RWPE2 (cell line): ENCODE measurements at regions not wholly inside any gene's neighbourhood (a gene's known extent, or its start where the extent isn't known, plus 50 kb on each side); places are given as distances from the start of the nearest gene placed in this dataset.

Experiments used
- ATAC-seq: fragments of 200-7000 bp; cut with Tn5 transposase; 3 replicates; pipeline ENCODE4 v1.9.1; 2021; ENCODE audit warnings: low read depth
- DNase-seq: peaks from one replicate; pipeline ENCODE4 v3.0.0-alpha.2; 2020; ENCODE audit warnings: low spot score
- H3K27ac ChIP-seq: fragments of 450-650 bp; 2 replicates; pipeline ENCODE4 v1.5.1; 2017; ENCODE audit warnings: mild to moderate bottlenecking; ENCODE audit not compliant: poor library complexity, severe bottlenecking
- H3K27me3 ChIP-seq: fragments of 250-450 bp; sonication (Bioruptor Pico); 2 replicates; pipeline ENCODE4 v1.5.1; 2021; ENCODE audit warnings: mild to moderate bottlenecking, moderate library complexity; ENCODE audit not compliant: insufficient read depth, poor library complexity, severe bottlenecking
- H3K36me3 ChIP-seq: fragments of 250-450 bp; sonication (Bioruptor Pico); 2 replicates; pipeline ENCODE4 v1.5.1; 2020; ENCODE audit warnings: low read depth, mild to moderate bottlenecking, moderate library complexity
- H3K4me1 ChIP-seq: fragments of 250-450 bp; sonication (Bioruptor Pico); 2 replicates; pipeline ENCODE4 v1.5.1; 2021; ENCODE audit warnings: mild to moderate bottlenecking, moderate library complexity; ENCODE audit not compliant: insufficient read depth, poor library complexity, severe bottlenecking
- H3K4me3 ChIP-seq: fragments of 250-450 bp; sonication (Bioruptor Pico); 2 replicates; pipeline ENCODE4 v1.5.1; 2021; ENCODE audit warnings: mild to moderate bottlenecking, moderate library complexity; ENCODE audit not compliant: severe bottlenecking
- H3K9me3 ChIP-seq: fragments of 250-450 bp; sonication (Bioruptor Pico); 2 replicates; pipeline ENCODE4 v1.5.1; 2021; ENCODE audit warnings: mild to moderate bottlenecking, moderate library complexity; ENCODE audit not compliant: severe bottlenecking
- TF ChIP-seq, protein P1 (sequence below): fragments of 450-650 bp; IDR thresholded peaks from one replicate; pipeline ENCODE4 v1.5.1; 2017; ENCODE audit warnings: mild to moderate bottlenecking, moderate library complexity; ENCODE audit not compliant: poor library complexity, severe bottlenecking

DNA sequence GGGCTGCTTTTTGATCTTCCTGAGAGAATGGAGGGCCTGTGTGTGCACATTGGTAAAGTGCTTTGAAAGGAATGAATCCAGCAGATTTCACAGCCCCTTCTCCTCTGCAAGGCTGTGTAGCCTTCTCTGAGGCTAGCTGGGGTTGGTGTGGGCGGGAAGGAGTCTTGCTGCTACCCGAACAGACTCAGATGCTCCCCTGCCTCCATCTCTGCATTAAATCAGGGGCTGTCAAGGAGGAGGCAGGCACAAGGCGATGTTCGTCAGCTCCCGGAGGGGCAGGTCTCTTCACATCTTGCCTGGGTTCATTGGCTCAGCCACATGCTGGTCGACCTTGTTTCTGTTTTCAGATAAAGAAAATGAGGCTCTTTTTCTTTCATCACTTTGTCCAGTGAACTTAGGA, 291.5 kb upstream of the SULF2 start:
- no peaks in the 10 kb centered on the region for H3K9me3 ChIP-seq
- ATAC-seq (no peak), DNase-seq (peak; percentile 65)
- no peaks in the 10 kb centered on the region for H3K36me3 ChIP-seq
- TF ChIP-seq, protein P1, sequence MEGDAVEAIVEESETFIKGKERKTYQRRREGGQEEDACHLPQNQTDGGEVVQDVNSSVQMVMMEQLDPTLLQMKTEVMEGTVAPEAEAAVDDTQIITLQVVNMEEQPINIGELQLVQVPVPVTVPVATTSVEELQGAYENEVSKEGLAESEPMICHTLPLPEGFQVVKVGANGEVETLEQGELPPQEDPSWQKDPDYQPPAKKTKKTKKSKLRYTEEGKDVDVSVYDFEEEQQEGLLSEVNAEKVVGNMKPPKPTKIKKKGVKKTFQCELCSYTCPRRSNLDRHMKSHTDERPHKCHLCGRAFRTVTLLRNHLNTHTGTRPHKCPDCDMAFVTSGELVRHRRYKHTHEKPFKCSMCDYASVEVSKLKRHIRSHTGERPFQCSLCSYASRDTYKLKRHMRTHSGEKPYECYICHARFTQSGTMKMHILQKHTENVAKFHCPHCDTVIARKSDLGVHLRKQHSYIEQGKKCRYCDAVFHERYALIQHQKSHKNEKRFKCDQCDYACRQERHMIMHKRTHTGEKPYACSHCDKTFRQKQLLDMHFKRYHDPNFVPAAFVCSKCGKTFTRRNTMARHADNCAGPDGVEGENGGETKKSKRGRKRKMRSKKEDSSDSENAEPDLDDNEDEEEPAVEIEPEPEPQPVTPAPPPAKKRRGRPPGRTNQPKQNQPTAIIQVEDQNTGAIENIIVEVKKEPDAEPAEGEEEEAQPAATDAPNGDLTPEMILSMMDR: no peak
- H3K27ac ChIP-seq: no peak overlapping the region
- no peaks in the 10 kb centered on the region for H3K4me1 ChIP-seq
- H3K27me3 ChIP-seq: no peaks in the 10 kb centered on the region
- H3K4me3 ChIP-seq: no peak overlapping the region

DNA sequence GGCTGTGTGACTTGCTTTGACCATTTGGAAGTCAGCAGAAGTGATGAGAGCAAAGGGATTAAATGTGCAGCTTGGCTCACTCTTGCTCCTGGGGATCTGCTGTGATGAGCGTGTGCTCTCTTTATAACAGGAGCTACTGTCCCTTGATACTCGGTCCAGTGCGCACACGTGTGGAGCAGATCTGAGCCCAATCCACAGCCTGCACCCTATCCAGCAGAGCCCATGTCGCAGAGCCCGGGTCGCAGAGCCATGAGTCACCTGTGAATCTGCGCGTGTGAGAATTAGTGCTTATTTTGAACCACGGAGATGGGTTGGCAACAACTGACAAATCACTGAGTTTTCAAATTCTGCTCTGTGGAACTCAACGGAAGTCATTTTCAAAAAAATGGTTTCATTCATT, 291.0 kb upstream of the SULF2 start:
- TF ChIP-seq, protein P1: no peak
- H3K4me3 ChIP-seq: no peak overlapping the region
- H3K4me1 ChIP-seq: no peaks in the 10 kb centered on the region
- H3K36me3 ChIP-seq: no peaks in the 10 kb centered on the region
- no peaks in the 10 kb centered on the region for H3K27me3 ChIP-seq
- DNase-seq (peak; percentile 59), ATAC-seq (peak; percentile 16; the same call in 1 of the 3 replicates)
- H3K27ac ChIP-seq: no peak overlapping the region
- no peaks in the 10 kb centered on the region for H3K9me3 ChIP-seq

DNA sequence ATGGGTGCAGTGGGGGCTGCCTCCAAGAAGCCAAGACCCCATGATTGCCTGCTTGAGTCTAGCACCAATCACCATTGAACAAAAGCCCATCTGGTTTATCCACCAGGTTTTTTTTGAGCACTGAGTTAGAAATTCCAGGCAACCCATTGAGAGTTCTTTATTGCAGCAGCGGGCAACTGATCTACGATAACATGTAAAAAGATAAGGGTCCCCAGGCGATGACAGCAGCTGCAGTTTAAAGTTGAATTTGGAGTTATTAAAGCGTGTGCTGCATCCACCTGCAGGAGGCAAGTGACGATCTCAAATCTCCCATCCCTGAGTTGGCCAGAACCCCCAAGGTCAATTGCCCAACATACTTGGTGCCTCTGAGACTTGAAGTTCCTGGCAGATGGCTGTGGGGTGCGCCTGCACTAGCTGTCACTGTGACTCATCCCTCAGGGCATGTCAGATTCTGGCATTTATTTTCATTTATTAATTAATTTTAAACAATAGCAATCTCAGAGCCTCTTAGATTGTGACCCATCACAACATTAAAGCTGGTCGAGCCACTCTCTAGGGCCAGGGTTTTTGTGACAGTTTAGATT, 290.4 kb upstream of the SULF2 start:
- Histone ChIP-seq H3K9me3 (no peaks in the 10 kb centered on the region), H3K27me3 (no peaks in the 10 kb centered on the region), H3K4me1 (no peaks in the 10 kb centered on the region), H3K36me3 (no peaks in the 10 kb centered on the region), H3K4me3 (no peak overlapping the region), H3K27ac (no peak overlapping the region)
- ATAC-seq (peak; percentile 55; the same call in 2 of the 3 replicates), DNase-seq (no peak)
- TF ChIP-seq, protein P1: no peak

DNA sequence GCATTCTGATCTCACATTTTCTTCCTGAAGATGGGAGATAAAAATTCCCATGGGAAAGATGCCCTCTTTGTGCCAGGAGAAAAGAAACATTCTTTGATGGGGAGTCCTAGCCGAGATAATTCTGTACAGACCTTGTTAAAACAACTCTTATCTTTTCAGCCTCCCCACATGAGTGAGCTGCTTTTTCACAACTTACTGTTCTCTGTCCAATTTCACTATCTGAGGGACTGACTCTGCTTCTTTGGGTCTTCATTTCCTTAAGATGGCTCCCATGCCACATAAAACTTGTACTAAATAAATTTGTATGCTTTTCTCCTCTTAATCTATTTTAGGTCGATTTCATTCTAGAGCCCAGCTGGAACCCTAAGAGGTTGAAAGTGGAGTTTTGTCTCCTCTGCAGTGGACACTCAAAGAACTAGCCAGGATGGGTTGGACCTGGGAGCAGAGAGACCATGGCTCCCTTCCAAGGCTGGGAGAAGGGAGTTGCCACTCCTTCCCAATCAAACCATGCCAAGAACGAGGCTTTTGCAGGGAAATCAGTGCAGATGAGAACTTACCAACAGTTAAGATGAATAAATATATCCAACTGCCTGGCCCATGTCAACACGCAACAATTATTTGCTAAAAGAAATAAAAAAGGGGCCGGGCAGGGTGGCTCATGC, 285.8 kb upstream of the SULF2 start:
- TF ChIP-seq, protein P1: no peak
- no peak overlapping the region for H3K27ac ChIP-seq

GRCh38 chr20:48069596-48069995, 284.3 kb upstream of the SULF2 start:
- Histone ChIP-seq H3K4me1 (peaks cover 19% of the 10 kb centered on the region), H3K27me3 (no peaks in the 10 kb centered on the region), H3K27ac (no peak overlapping the region), H3K4me3 (no peak overlapping the region), H3K9me3 (no peaks in the 10 kb centered on the region), H3K36me3 (no peaks in the 10 kb centered on the region)
- no peak for DNase-seq
- TF ChIP-seq, protein P1: no peak
- ATAC-seq: no peak

More for the DNA sequence above, 285.8 kb upstream of the SULF2 start:
- Histone ChIP-seq H3K9me3 (no peaks in the 10 kb centered on the region), H3K27me3 (no peaks in the 10 kb centered on the region), H3K4me1 (peaks cover 4% of the 10 kb centered on the region), H3K4me3 (no peak overlapping the region), H3K36me3 (no peaks in the 10 kb centered on the region)
- DNase-seq: no peak
- ATAC-seq: no peak
